COLO829 (cell line): ENCODE measurements at regions not wholly inside any gene's neighbourhood (a gene's known extent, or its start where the extent isn't known, plus 50 kb on each side); places are given as distances from the start of the nearest gene placed in this dataset.
"Not testable (repeated sequence)": the region's sequence is repeated elsewhere in the genome, so short reads cannot be mapped to it uniquely, and the experiment has no call there.

Experiments
- DNase-seq: peaks from one replicate; pipeline ENCODE4 v3.0.0; 2012; ENCODE audit warnings: low spot score

DNA sequence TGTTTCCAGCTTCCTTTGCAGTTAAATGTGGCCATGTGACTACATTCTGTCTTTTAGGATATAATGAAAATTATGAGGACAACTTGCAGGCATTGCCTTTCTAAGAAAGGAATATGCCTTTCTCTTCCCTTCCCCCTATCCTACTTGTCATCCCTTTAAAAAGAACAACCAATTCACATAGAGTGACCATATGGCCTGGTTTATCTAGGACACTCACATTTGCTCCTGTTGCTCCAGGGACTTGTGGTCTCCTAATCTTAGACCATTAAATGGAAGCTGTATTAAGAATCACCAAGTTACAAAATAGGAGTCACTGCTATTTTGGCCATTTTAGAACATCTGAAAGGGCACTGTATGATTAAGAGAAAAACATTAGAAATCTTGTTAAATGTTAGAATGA lies 520.3 kb downstream of the DTWD2 start:
- DNase-seq: no peak

DNA sequence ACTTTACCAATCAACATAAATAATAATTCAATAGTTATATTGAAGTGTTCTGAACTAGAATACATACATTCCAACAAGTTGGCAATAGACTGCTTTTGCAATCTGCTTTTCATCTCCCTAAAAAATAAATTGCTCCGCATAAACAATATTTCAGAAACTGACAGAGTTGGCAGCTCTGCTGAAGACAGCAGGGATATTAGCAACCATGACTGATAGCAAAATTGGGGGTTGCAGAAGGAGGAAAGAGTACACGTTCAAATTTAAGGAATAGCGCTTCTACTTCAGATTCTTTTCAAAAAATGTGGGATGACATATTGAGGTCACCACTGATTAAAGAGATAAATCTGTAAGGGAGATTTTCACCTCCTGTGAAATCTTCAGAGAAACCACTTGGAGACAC lies 521.2 kb downstream of the DTWD2 start:
- no peak for DNase-seq

DNA sequence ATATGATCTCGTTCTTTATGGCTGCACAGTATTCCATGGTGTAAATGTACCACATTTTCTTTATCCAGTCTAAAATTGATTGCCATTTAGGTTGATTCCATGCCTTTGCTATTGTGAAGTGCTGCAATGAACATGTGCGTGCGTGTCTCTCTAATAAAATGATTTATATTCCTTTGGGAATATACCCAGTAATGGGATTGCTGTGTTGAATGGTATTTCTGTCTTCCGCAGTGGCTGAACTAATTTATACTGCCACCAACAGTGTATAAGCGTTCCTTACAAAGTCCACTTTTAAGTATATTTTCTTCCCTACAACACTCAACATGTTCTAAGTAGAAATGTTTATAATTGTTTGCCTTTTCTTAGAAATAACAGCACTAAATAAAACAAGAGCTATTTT lies 521.9 kb downstream of the DTWD2 start:
- DNase-seq: no peak

DNA sequence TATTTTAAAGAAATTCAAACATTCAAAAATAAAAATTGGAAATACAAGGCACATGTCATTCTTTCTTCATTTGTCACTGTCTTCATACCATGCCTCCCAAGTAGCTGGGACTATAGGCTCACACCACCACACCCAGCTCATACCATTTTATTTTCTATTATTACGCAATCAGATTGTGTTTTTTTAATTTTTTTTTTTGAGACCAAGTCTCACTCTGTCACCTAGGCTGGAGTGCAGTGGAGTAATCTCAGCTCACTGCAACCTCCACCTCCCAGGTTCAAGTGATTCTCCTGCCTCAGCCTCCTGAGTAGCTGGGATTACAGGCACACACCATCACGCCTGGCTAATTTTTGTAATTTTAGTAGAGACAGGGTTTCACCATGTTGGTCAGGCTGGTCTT lies 526.1 kb downstream of the DTWD2 start:
- DNase-seq: not testable (repeated sequence)

DNA sequence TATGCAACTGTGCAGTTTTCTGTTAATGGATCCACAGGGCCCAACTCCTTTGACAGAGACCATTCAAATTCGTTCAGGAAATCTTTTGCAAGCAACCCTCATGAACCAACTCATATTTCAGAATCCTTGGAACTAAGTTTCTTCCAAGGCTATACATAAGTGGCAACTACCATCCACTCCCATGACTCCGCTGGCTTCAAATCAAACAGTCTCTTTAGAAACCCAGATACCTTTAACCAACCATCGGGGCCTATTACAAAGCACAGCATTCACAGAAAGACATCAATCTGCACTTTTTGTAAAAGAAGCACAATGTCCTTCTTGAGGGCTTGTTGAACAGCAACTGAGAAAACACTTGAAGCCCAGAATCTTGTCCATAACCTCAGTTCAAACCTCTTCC lies 526.9 kb downstream of the DTWD2 start:
- DNase-seq: peak; percentile 11

DNA sequence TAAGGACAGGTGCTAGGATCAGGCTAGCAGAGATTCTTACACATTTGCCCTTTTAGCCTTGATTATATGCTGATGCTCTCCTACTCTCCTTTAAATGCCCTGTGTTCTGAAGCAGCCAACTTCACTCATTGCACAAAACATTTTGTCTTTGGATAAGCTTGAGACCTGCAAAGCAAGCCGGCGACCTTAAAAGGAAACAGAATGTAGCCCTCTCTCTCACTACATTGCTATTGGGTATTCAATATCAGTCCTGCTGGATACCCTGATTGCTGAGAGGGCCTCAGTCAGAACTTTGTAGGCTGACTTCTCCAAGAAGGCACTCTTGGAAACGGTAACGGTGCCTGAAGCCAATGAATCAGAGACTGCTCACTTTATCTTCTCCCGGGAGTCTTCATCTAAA lies 528.9 kb downstream of the DTWD2 start:
- no peak for DNase-seq

DNA sequence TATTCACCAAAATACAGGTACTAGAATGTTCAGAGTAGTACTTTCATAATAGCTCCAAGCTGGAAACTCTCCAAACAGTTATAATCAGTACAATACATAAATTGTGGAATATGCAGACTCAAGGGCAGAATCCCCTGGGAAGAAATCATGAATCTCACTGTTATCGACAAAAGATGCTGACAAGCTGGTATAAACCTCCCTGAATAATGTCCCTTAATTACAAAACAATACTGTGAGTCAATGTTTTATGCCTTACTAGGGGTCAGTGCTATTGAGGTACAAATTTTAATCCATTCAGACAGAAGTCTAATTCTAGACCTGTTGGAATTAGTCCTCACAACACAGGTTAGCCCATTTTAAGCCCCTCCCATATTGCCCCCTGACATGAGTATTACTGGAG lies 532.3 kb downstream of the DTWD2 start:
- no peak for DNase-seq

DNA sequence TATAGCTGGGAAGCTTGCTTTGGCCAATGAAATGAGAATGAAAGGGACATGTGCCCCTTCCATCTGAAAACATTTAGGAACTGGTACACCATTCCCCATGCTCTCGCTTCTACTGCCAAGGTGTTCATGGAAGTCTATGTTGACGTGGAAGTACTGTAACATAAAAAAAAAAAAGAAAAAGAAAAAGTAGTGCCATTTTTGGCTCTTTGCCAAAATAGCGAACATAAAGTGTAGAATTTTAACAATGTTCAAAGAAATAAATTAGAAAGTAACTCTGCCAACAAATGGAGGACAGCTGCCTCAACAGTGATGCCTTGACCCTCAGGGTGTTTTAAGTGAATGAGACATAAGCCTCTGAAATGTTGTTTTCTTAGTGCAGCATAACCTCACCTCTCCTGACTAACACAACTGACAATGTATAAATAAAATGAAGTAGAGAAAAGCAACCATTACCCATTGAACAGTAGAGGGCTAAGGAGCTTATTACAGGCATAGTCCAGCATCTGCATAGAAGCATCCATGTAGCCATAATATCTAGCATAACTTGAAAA lies 536.6 kb downstream of the DTWD2 start:
- no peak for DNase-seq

DNA sequence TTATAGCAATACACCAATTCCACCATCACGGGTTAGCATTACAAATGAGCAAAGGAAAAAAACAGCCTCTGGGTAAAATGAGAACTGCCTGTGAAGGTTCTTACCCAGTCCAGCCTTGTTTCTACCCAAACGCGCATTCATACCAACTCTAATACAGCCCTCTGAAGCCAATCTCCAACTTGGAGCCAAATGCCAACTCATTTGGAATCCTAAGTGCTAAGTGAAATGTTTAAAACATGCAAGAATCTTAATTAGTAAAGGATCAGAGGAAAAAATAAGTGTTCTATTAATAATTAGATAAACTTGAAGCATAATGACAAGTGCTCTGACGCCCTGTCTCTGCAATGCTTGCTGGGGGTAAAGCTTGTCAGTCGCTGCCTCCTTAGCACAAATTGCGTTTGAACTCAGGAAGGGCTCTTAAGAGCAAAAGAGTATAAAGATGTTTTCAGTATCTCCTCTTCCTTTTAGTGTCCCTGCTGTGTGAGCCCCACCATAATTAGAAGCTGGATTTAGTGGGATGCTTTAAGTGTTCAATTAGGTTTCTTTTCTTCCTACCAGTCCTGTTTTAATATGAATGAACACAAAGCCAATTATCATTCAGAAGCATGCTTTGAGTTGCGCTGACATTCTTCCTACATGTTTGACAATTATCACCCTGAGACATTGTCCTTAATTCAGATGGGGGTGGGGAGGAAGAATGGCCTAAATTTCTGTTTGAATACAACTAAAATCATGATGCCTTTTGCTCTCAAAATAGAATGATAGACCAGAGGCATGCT lies 537.6 kb downstream of the DTWD2 start:
- DNase-seq: no peak

DNA sequence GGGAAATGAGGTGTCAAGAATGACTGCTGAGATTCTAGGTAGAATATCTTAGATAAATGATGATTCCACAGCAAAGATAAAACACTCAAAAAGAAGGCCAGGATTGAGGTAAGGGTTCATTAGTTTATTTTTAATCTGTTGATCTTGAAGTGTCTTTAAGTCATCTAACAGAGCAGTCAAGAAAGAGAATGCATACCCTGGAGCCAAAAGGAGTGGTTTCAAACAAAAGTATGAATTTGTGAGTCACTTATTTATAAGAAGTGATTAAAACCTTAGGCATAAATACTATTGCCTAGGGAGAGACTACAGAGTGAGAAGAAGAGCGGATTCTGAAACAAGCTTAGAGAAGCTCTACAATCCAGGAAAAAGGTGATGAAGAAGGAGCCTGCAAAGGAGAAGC lies 541.0 kb downstream of the DTWD2 start:
- DNase-seq: no peak

DNA sequence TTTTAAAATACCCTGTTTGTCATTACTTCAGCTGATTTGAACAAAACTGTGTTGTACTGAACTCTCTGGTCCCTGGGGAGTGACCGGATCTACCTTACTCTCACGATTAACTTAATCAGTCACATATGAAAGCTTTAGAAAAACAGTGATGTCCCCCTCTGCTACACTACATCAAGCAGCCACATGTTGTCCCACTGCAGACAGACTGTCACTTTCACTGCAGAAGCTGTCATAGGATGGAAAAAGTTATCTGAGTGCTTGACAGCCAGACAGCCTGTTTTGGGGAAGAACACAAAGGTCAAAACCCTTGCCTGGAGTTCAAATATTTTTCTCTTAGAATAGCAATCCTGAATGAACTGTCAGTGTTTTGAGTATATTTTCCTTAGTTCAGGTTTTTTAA lies 546.4 kb downstream of the DTWD2 start:
- DNase-seq: no peak

DNA sequence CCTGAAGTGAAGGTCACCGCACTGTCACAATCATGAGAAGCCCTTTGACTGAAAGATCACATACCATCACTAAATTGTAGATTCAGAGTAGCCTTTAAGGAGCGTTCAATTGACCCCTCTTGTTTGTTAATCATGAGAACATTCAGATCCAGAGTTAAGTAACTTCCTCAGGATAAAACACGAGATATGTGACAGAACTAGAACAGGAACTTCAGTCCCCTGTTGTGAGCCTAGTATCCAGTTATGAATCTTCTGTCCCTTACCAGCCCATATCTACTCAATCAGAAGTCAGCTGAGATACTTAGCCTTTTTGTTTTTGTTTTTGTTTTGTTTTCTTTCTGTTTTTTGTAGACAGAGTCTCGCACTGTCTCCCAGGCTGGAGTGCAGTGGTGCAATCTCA lies 547.3 kb downstream of the DTWD2 start:
- DNase-seq: no peak

DNA sequence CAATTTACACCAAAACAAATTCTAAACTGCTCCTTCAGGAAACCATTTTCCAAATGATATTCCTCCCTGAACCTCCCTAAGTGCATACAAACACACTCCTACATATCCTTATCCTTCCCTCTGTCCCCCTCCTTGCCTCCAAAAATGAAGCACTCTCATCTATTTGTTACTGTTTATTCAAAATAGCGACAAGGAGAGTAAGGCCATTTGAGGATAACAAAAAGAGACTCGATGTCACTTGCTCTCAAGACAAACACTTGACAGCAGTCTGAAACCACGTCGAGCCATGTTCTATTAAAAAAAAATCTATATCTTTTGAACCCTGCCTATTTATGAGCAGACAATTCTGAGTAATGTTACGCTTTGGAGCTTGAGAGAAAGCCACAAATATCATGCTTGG lies 547.9 kb downstream of the DTWD2 start:
- no peak for DNase-seq

DNA sequence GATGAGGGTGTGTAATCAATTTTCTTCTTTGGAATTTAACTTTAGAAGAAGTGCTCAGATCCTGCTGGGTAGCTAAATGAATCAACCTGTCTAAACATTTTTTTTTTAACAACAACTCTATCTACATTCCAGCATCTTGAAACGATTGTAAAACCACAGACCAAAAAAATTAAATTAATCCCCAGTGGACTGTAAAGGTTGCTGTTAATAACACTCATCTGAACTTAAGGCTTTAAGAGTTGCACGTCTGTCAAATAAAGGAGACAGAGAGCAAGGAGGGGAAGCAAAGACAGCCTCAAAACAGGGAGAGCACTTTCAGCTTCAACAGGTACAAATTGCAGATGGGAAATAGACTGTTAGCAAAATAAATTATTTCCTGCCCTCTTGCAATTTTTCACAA lies 548.5 kb downstream of the DTWD2 start:
- no peak for DNase-seq

DNA sequence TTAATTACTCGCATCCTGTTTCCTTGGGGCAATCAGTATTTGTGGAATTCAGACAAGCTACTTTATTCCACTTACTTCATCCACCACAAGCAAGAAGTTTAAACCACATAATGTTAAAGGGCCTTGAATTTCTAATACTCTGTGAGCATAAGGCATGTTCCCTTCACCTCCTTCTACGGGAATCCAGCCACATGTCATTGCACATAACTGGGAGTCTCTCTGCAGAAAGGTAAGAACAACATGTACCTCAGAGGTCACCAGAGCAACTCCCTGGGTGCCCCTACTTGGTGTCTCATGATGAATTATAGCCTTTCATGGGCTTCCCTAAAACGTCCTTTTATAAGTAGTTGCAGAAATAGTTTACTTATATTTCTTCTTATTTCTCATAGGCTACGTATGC lies 553.2 kb downstream of the DTWD2 start:
- DNase-seq: no peak

DNA sequence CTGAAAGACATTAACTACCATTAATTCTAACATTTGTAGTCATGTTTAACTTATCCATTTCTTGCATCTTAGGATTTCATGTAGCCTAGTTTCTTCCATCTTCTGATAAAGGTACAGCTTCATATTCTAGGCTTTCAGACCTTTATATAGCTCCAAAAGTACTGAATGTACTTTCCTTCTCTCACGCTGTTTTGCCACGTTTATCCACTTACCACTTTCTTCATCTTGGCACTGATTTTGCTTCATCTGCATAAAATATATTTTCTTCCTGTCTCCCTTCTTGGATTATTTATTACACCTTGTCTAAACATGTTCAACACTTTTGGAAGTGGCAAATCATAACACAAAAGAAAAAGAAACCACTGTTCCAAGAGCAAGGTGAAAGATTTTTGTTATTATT lies 553.8 kb downstream of the DTWD2 start:
- no peak for DNase-seq

DNA sequence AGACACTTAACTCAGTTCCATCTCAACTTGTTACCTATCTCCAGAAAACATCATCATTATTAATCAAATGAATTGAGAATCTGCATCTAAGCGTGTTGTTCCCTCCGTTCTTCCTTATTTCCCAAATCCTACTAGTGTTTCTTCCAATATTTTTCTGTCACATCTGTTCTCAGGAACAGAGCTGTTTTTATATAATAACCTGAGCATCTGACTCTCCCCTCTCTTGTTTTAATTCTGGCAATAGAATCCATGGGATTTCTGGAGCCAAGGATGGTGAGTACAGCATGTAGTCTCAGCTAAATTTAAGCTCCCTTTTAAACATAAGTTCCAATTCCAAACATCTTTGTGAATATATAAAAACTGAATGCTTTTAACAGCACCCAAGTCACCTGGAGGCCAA lies 558.3 kb downstream of the DTWD2 start:
- no peak for DNase-seq

DNA sequence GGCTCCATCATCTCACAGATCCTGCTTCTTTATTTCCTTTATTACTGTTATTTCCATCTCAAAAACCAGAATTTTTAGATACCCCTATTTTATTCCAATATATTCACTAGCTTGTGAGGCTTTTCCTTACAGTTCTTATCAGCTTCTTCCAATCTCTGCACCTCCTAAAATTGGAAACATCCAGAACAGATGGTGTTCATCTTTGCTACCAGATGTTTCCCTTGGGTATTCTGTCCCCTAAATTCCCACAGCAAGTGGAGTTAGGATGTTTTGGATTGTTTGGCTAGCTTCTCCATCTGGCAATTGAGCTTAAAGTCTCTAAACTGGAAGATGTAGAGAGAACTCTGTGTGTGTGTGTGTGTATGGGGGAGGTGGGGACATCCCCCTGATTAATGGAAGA lies 580.4 kb downstream of the DTWD2 start:
- DNase-seq: no peak

DNA sequence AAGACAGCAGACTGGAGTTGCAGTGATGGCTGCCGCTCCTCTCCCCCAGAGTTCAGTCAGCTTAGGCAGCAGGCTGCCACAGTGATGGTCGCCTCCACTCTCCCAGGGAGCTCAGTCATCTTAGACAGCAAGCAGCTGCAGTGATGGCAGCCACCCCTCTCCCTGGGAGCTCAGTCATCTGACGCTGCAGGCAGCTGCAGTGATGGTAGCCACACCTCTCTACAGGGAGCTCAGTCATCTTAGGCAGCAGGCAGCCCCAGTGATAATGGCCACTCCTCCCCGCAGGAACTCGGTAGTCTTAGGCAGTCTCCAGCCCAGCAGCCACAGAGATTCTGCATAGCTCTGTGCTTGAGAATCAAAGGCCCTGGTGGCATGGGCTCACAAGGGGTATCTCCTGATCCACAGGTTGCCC lies 582.7 kb downstream of the DTWD2 start:
- DNase-seq: no peak

DNA sequence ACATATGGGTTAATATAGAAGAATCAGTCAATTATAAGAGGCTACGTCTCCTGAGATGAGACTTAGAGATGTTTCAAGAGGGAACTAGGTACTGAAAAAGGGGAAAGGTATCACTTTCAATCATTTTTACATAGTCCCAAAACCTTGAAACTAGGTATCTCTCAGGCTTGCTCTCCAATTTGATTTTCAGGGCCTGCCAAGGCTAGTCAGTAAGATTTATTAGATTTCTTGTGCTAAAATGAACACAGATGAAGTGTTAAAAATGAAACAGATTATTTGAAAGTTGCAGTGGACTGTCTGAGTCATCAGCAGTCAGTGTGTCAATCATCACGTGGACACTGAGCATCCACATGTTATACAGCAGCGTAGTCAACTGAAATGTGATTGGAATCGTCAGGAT lies 591.1 kb downstream of the DTWD2 start:
- no peak for DNase-seq

DNA sequence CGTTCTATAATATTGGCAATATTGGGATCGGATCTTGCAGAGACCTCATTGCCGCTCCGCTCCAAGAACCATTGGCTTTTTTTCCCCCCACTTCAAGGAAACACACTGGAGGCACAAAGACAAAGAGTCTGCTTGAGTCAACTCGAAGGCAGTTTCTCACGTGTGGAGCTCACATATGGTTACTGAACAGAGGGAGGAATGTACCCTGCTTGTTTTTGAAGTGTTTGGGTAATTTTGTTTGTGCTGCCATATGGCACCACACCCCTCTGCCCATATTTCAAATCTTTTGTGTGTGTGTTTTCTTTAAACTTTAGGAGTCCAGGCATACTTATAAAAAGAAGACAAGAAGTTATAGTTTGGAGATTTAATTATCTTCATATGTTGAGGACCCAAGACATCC lies 595.9 kb downstream of the DTWD2 start:
- DNase-seq: no peak

DNA sequence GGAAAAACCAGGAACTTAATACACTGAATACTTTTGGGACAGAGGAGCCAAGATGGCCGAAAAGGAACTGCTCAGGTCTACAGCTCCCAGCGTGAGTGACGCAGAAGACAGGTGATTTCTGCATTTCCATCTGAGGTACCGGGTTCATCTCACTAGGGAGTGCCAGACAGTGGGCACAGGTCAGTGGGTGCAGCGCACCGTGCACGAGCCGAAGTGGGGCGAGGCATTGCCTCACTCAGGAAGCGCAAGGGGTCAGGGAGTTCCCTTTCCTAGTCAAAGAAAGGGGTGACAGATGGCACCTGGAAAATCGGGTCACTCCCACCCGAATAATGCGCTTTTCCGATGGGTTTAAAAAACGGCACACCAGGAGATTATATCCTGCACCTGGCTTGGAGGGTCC lies 605.4 kb downstream of the DTWD2 start:
- DNase-seq: not testable (repeated sequence)

DNA sequence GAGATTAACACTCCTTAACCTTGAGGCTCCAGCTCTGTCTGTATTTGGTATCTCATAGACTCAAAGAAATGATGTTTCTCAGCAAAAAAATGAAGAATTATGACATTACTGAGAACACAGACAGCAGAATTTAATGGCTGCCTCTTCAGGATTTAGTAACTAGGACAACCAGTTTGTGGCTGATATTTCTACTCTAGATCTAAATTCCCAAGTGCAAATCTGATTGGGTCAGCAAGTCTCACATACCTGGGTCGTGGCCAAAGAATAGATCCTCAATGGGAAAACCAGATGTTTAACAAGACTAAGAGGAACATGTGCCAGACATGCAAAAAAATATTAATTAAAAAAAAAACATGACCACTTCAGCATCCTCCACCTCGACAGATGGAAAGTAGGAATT lies 608.9 kb downstream of the DTWD2 start:
- no peak for DNase-seq

DNA sequence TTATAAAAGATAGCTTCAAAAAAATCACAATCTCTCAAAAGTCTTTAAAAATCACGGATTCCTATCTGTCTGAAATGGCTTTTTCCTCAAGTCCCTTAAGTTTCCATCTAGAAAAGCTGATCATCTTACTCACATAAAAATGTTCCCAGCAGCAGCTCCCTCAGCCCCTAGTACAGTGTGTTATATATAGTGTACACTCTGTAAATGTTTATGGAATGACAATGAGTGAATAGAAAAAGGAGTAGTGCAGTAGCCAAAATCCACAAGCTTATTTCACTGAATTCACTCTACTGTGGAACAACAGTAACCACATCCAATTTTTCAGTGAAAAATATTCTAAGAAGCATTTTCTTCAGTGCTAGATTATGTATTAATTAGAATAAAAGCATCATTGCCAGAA lies 609.4 kb downstream of the DTWD2 start:
- DNase-seq: no peak
